Renal cortex interstitium (tissue), 11 donors: ENCODE measurements at regions not wholly inside any gene's neighbourhood (a gene's known extent, or its start where the extent isn't known, plus 50 kb on each side); places are given as distances from the start of the nearest gene placed in this dataset.

Experiments
- DNase-seq, 11 donors: peaks; one replicate each; pipeline ENCODE4 v3.0.0-alpha.2; 2013; ENCODE audit warnings: low read depth in 9 of 11, low spot score in 4 of 11; ENCODE audit errors: extremely low read depth in 1 of 11

GRCh38 chr13:85742355-85742754 lies 56.9 kb downstream of the SLITRK6 start:
- DNase-seq = no peak

- DNase-seq = no peak
Measured at GRCh38 chr13:85741017-85741416, 58.2 kb downstream of the SLITRK6 start.

- no peak for DNase-seq
Measured at GRCh38 chr13:85738696-85739320, 60.4 kb downstream of the SLITRK6 start.

DNA sequence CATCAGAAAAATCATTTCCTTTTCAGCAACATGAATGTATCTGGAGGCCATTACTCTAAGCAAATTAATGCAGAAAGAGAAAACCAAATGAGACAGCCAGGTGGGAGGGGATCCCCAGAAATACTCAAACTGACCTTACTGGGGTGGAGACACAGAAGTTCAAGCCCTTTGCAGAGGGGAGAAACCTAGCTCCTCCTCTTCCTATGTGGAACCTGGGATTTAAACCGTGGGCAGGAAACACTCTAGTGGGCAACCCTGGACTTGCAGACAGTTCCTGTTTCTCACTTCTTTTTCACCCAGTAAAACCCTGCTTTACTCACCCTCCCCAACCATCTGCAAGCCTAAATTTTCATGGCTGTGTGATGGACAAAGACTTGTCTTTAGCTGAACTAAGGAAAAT lies 61.3 kb downstream of the SLITRK6 start:
- no peak for DNase-seq

DNA sequence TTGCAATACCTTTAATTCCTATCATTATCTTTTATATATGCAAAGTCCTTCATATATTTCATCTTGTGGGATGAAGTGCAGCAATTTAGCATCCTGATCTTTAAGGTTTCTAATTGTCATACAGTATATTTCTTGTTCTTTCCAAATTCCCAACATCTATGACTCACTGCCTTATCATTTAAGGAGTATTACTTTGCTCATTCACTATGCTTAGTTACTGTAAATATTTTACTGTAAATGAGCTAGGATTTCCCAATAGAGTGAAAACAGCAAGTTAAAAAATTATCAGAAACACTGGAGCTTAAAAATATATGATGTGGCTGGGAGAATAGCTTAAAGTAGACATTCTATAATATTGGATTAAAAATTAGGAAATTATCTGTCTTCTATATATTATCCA lies 69.9 kb downstream of the SLITRK6 start:
- no peak for DNase-seq

DNA sequence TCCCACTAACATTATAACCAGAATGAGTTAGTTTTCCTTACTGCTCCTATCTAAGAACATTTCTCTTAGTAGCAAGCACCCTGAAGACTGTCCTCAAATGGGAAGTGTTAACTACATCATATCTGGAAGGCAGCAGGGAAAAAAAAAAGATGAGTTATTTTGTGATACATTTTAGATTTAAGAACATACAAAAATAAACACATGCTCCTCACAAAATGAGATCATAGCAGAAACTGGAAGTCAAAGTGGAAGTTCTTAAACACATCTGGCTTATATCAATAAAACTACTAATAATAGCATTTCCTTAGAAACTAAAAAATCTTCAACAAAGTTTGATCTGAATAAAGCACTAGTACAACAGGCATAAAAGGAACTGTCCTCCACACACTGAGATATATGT lies 70.4 kb downstream of the SLITRK6 start:
- DNase-seq = no peak

- no peak for DNase-seq
Measured at GRCh38 chr13:85725433-85725832, 73.8 kb downstream of the SLITRK6 start.

- DNase-seq = no peak
Measured at GRCh38 chr13:85724546-85725432, 74.4 kb downstream of the SLITRK6 start.

GRCh38 chr13:85719749-85720148 lies 79.5 kb downstream of the SLITRK6 start:
- DNase-seq = no peak

DNA sequence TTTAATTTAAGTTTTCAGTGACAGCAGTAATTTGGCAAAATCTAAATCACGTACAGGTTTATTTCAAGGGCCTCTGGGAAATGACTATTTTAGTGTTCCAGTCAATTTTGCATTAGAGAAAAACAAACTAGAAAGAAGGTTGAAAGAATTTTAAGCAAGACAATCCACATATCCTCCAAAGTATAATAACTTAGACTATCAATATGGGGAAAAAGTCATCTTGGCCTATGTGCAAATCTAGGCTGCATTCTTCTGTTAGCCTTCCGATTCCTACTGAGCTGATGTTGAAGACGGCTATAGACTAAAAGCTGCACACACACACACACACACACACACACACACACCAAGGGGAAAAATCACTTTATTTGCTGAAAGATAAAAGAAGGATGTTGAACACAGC lies 81.3 kb downstream of the SLITRK6 start:
- DNase-seq = no peak

GRCh38 chr13:85710545-85710944 lies 88.7 kb downstream of the SLITRK6 start:
- no peak for DNase-seq

GRCh38 chr13:85709721-85710120 lies 89.5 kb downstream of the SLITRK6 start:
- no peak for DNase-seq

DNA sequence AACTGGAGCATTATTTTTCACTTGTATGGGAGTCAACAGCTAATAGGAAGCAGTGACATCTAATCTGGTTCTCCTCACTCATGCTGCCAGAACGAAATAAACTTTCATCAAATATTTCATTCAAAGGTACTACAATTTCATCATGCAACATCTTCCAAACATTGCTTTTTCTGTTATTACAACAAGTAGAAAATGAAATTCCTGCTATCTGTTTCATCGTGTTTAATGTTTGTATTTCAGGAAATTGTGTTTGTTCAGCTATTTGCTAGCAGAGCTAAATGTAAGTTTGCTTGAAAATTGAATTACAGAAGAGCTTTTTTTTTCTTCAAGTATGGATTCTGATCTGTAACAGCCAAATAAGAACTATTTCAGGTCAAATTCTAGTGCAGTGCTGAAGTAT lies 90.1 kb downstream of the SLITRK6 start:
- DNase-seq = no peak

DNA sequence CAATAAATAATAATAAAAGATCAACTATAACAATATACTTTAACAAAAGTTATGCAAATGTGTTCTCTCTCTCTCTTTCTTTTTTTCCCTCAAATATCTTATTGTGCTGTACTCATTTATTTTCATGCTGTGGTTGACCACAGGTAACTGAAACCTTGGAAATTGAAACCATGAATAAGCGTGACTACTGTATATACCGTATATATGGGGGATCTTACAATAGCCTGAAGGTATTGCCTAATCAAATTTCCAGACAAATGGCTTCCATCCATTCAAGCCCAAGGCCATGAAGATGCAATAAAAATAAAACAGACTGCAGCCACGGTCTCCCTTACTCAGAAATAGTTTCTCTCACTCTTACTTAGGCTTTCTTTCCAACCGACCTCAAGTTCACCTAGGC lies 98.3 kb downstream of the SLITRK6 start:
- no peak for DNase-seq

DNA sequence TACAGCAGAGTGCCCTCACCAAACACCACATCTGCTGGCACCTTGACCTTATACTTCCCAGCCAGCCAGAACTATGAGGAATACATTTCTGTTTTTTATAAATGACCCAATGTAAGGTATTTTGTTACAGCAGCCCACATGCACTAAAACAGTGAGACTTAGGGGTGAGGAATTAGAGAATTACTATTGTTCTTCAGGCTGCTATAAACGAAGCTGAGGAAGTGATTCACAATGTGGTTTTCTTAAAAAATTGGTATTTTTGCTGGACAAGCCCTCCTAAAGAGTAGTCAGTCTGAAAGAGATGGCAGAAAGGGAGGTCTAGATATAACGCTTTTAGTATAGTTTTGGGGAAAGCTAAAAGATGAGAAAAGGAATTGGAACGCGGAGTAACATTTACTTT lies 101.0 kb downstream of the SLITRK6 start:
- no peak for DNase-seq

GRCh38 chr13:85694992-85695391 lies 104.2 kb downstream of the SLITRK6 start:
- no peak for DNase-seq

- no peak for DNase-seq
Measured at GRCh38 chr13:85693889-85694511, 105.2 kb downstream of the SLITRK6 start.

GRCh38 chr13:85690368-85690767 lies 108.9 kb downstream of the SLITRK6 start:
- no peak for DNase-seq

GRCh38 chr13:85685436-85685835 lies 113.8 kb downstream of the SLITRK6 start:
- no peak for DNase-seq

- no peak for DNase-seq
Measured at GRCh38 chr13:85675151-85675907, 123.9 kb downstream of the SLITRK6 start.
